Breast epithelium (tissue), 4 donors: ENCODE measurements at regions not wholly inside any gene's neighbourhood (a gene's known extent, or its start where the extent isn't known, plus 50 kb on each side); places are given as distances from the start of the nearest gene placed in this dataset.

Experiments used
- DNase-seq, 2 donors: peaks; one replicate each; pipeline ENCODE4 v3.0.0-alpha.2; 2019; ENCODE audit warnings: low spot score in 2 of 2
- H3K27ac ChIP-seq, 2 donors: fragments of 200-600 bp; sonication (generic) in 1 of 2; one replicate each; pipeline ENCODE4 v1.5.1; 2016 to 2019; ENCODE audit warnings: mild to moderate bottlenecking in 1 of 2
- H3K27me3 ChIP-seq, 2 donors: fragments of 200-600 bp; sonication (generic) in 1 of 2; one replicate each; pipeline versions ENCODE4 v1.5.1 to v1.6.0; 2017 to 2019; ENCODE audit warnings: control low read depth in 1 of 2, mild to moderate bottlenecking in 1 of 2
- H3K36me3 ChIP-seq: fragments of 200-600 bp; one replicate; pipeline ENCODE4 v1.5.1; 2019
- H3K4me1 ChIP-seq, 2 donors: fragments of 200-600 bp; sonication (generic); one replicate each; pipeline ENCODE4 v1.5.1; 2016 to 2019; ENCODE audit warnings: control low read depth in 1 of 2
- H3K4me3 ChIP-seq, 3 donors: fragments of 200-600 bp; sonication (generic); 1 replicate in 2 of 3; 2 replicates in 1 of 3; pipeline ENCODE4 v1.5.1; 2016 to 2019; ENCODE audit warnings: mild to moderate bottlenecking in 3 of 3, moderate library complexity in 2 of 3
- H3K9me3 ChIP-seq, 2 donors: fragments of 200-600 bp; sonication (generic) in 1 of 2; one replicate each; pipeline ENCODE4 v1.5.1; 2016 to 2019; ENCODE audit warnings: control low read depth in 1 of 2
- POLR2A ChIP-seq: fragments of 450-650 bp; IDR thresholded peaks from one replicate; pipeline ENCODE4 v1.6.1; 2016; ENCODE audit warnings: antibody characterized with exemption, mild to moderate bottlenecking, moderate library complexity
- POLR2AphosphoS5 ChIP-seq, 3 donors: sonication (generic); formaldehyde crosslinking; IDR thresholded peaks; one replicate each; pipeline ENCODE4 v1.6.1; 2017; ENCODE audit warnings: antibody characterized with exemption in 3 of 3
- intact Hi-C: fragments of 100-400 bp; cut with DNase I; formaldehyde crosslinking; loops from one replicate; pipeline ENCODE4 v1.15.1; 2023; ENCODE audit warnings: low total_unique reads
- TF ChIP-seq, protein P1 (sequence below), 3 donors: fragments of 450-650 bp; IDR thresholded peaks; one replicate each; pipeline ENCODE4 v1.5.1; 2016 to 2017; ENCODE audit warnings: antibody characterized with exemption in 3 of 3, mild to moderate bottlenecking in 3 of 3, moderate library complexity in 3 of 3

- no peaks in the 10 kb centered on the region for H3K4me1 ChIP-seq
- no peak overlapping the region for H3K4me3 ChIP-seq
- peaks cover 0 to 3% of the 10 kb centered on the region in 2 donors for H3K9me3 ChIP-seq
- intact Hi-C loops = no loop called here
- no peaks in the 10 kb centered on the region for H3K36me3 ChIP-seq
- H3K27ac ChIP-seq = no peak overlapping the region
- no peak for DNase-seq
- no peaks in the 10 kb centered on the region for H3K27me3 ChIP-seq
- TF ChIP-seq, protein P1, sequence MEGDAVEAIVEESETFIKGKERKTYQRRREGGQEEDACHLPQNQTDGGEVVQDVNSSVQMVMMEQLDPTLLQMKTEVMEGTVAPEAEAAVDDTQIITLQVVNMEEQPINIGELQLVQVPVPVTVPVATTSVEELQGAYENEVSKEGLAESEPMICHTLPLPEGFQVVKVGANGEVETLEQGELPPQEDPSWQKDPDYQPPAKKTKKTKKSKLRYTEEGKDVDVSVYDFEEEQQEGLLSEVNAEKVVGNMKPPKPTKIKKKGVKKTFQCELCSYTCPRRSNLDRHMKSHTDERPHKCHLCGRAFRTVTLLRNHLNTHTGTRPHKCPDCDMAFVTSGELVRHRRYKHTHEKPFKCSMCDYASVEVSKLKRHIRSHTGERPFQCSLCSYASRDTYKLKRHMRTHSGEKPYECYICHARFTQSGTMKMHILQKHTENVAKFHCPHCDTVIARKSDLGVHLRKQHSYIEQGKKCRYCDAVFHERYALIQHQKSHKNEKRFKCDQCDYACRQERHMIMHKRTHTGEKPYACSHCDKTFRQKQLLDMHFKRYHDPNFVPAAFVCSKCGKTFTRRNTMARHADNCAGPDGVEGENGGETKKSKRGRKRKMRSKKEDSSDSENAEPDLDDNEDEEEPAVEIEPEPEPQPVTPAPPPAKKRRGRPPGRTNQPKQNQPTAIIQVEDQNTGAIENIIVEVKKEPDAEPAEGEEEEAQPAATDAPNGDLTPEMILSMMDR (IDR thresholded peaks at IDR 0.05) = no peak
- TF ChIP-seq POLR2A (no peak), POLR2AphosphoS5 (IDR thresholded peaks at IDR 0.05) (no peak)
Measured at GRCh38 chr1:106080608-106081325, 975.7 kb upstream of the PRMT6 start.

GRCh38 chr1:106111044-106111443 is 945.4 kb upstream of the PRMT6 start:
- TF ChIP-seq, protein P1 (IDR thresholded peaks at IDR 0.05) = no peak
- TF ChIP-seq POLR2AphosphoS5 (IDR thresholded peaks at IDR 0.05) (no peak), POLR2A (no peak)
- Histone ChIP-seq H3K9me3 (peaks cover 0 to 4% of the 10 kb centered on the region in 2 donors), H3K4me1 (no peaks in the 10 kb centered on the region), H3K4me3 (no peak overlapping the region), H3K27ac (no peak overlapping the region), H3K36me3 (no peaks in the 10 kb centered on the region), H3K27me3 (no peaks in the 10 kb centered on the region)
- no peak for DNase-seq
- intact Hi-C loops = no loop called here

- Histone ChIP-seq H3K36me3 (no peaks in the 10 kb centered on the region), H3K27ac (no peak overlapping the region), H3K9me3 (peaks cover 4 to 10% of the 10 kb centered on the region in 2 donors), H3K4me3 (no peak overlapping the region), H3K27me3 (no peaks in the 10 kb centered on the region), H3K4me1 (no peaks in the 10 kb centered on the region)
- TF ChIP-seq POLR2AphosphoS5 (IDR thresholded peaks at IDR 0.05) (no peak), POLR2A (no peak)
- DNase-seq = no peak
- intact Hi-C loops = no loop called here
Measured at GRCh38 chr1:106113851-106114250, 942.6 kb upstream of the PRMT6 start.

GRCh38 chr1:106120789-106121188 is 935.7 kb upstream of the PRMT6 start:
- no peak overlapping the region for H3K27ac ChIP-seq
- H3K4me3 ChIP-seq = no peak overlapping the region
- H3K36me3 ChIP-seq = no peaks in the 10 kb centered on the region
- DNase-seq = no peak
- TF ChIP-seq POLR2A (no peak), POLR2AphosphoS5 (IDR thresholded peaks at IDR 0.05) (no peak)
- TF ChIP-seq, protein P1 (IDR thresholded peaks at IDR 0.05) = no peak
- H3K9me3 ChIP-seq = peaks cover 10 to 36% of the 10 kb centered on the region in 2 donors
- H3K27me3 ChIP-seq = no peaks in the 10 kb centered on the region
- H3K4me1 ChIP-seq = no peaks in the 10 kb centered on the region
- intact Hi-C loops = no loop called here

DNA sequence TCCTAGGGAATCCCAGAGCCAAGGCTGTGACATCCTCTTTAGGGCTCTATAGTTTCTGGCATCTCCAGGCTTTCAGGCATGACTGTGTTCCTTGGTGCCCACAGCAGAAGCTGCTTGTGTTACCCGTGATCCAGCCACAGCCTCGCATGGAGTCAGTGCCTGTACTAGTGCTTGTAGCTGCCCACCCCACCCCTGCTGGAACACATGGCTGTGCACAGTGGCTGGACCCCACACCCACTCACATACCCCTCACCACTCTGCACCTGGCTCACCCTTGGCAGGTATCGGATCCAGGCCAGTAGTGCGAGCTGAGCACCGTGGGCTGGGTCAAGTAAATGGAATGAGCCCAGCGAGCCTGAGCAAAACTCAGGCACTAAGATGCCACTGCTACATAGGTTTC is 934.7 kb upstream of the PRMT6 start:
- no peaks in the 10 kb centered on the region for H3K4me1 ChIP-seq
- peaks cover 10 to 36% of the 10 kb centered on the region in 2 donors for H3K9me3 ChIP-seq
- no peaks in the 10 kb centered on the region for H3K27me3 ChIP-seq
- H3K4me3 ChIP-seq = no peak overlapping the region
- intact Hi-C loops = no loop called here
- no peak for DNase-seq
- TF ChIP-seq POLR2AphosphoS5 (IDR thresholded peaks at IDR 0.05) = no peak
- TF ChIP-seq, protein P1 (IDR thresholded peaks at IDR 0.05) = no peak
- TF ChIP-seq POLR2A = no peak
- no peaks in the 10 kb centered on the region for H3K36me3 ChIP-seq
- no peak overlapping the region for H3K27ac ChIP-seq
